HEK293 (cell line): ENCODE measurements at regions not wholly inside any gene's neighbourhood (a gene's known extent, or its start where the extent isn't known, plus 50 kb on each side); places are given as distances from the start of the nearest gene placed in this dataset.

ENCODE experiments used
- CTCF ChIA-PET: fragments of 350-600 bp; formaldehyde crosslinking; extraction: SDS; loops from one replicate; lab custom pipeline; 2021; ENCODE audit warnings: antibody characterized with exemption; lab: Yijun Ruan, JAX
- POLR2A ChIA-PET: fragments of 300-600 bp; formaldehyde crosslinking; extraction: SDS; loops from one replicate; lab custom pipeline; 2020; ENCODE audit warnings: antibody characterized with exemption, inconsistent platforms; lab: Yijun Ruan, JAX
- H3K27ac ChIP-seq: fragments of 200-500 bp; sonication (Bioruptor generic); 2 replicates; pipeline ENCODE4 v1.5.1; 2014; ENCODE audit warnings: low read depth, low read length, control low read depth, inconsistent platforms; ENCODE audit errors: extremely low read depth
- H3K36me3 ChIP-seq, 2 experiments: fragments of 200-500 bp in 1 of 2; sonication (Bioruptor generic) in 1 of 2; 1 replicate in 1 of 2; 2 replicates in 1 of 2; pipeline ENCODE4 v1.5.1; 2014 to 2017; ENCODE audit warnings: inconsistent platforms in 2 of 2, low read length in 2 of 2; ENCODE audit not compliant: control insufficient read depth in 2 of 2, insufficient read depth in 1 of 2
- H3K4me1 ChIP-seq: fragments of 200-500 bp; sonication (Bioruptor generic); 2 replicates; pipeline ENCODE4 v1.5.1; 2014; ENCODE audit warnings: mild to moderate bottlenecking, low read length, inconsistent platforms; ENCODE audit not compliant: control insufficient read depth, insufficient read depth
- H3K4me3 ChIP-seq: 2 replicates; pipeline ENCODE4 v1.5.1; 2011; ENCODE audit warnings: low read depth, mild to moderate bottlenecking, control low read depth, low read length, moderate library complexity
- H3K9me3 ChIP-seq: fragments of 200-500 bp; sonication (Bioruptor generic); 2 replicates; pipeline ENCODE4 v1.5.1; 2014; ENCODE audit warnings: low read depth, low read length, inconsistent platforms; ENCODE audit not compliant: control insufficient read depth, insufficient read depth
- BCL11A ChIP-seq: fragments of 450-650 bp; formaldehyde crosslinking; IDR thresholded peaks from 2 replicates; pipeline ENCODE4 v1.5.1; 2016; ENCODE audit warnings: low read depth, missing biosample characterization, missing genetic modification characterization
- GLI2 ChIP-seq: fragments of 450-650 bp; formaldehyde crosslinking; IDR thresholded peaks from 2 replicates; pipeline ENCODE4; 2017; ENCODE audit warnings: missing biosample characterization, missing genetic modification characterization, low read depth, borderline replicate concordance
- GLI4 ChIP-seq: fragments of 450-650 bp; formaldehyde crosslinking; IDR thresholded peaks from 2 replicates; pipeline ENCODE4 v1.5.1; 2016; ENCODE audit warnings: missing biosample characterization, missing genetic modification characterization
- KLF1 ChIP-seq: fragments of 450-650 bp; formaldehyde crosslinking; IDR thresholded peaks from 2 replicates; pipeline ENCODE4 v1.5.1; 2016; ENCODE audit warnings: missing biosample characterization, missing genetic modification characterization
- KLF10 ChIP-seq: fragments of 450-650 bp; IDR thresholded peaks from 2 replicates; pipeline ENCODE4 v1.5.1; 2018; ENCODE audit warnings: missing biosample characterization, mild to moderate bottlenecking, missing genetic modification characterization
- MYNN ChIP-seq: fragments of 450-650 bp; formaldehyde crosslinking; IDR thresholded peaks from 2 replicates; pipeline ENCODE4 v1.5.1; 2016; ENCODE audit warnings: missing biosample characterization, missing genetic modification characterization, borderline replicate concordance
- SP3 ChIP-seq: fragments of 450-650 bp; formaldehyde crosslinking; IDR thresholded peaks from 2 replicates; pipeline ENCODE4 v1.5.1; 2016; ENCODE audit warnings: missing biosample characterization, missing genetic modification characterization
- TRIM28 ChIP-seq: IDR thresholded peaks from 2 replicates; pipeline ENCODE4 v1.6.1; 2011; ENCODE audit warnings: low read length, control low read depth, borderline replicate concordance
- ZEB2 ChIP-seq: fragments of 450-650 bp; formaldehyde crosslinking; IDR thresholded peaks from 2 replicates; pipeline ENCODE4 v1.5.1; 2016; ENCODE audit warnings: missing biosample characterization, missing genetic modification characterization
- ZFHX2 ChIP-seq: fragments of 450-650 bp; formaldehyde crosslinking; conservative IDR thresholded peaks from 2 replicates; pipeline ENCODE4 v1.5.1; 2016; ENCODE audit warnings: missing biosample characterization, missing genetic modification characterization
- ZNF114 ChIP-seq: fragments of 450-650 bp; formaldehyde crosslinking; IDR thresholded peaks from 2 replicates; pipeline ENCODE4 v1.5.0; 2017; ENCODE audit warnings: missing biosample characterization, missing genetic modification characterization
- ZNF169 ChIP-seq: fragments of 450-650 bp; formaldehyde crosslinking; IDR thresholded peaks from 2 replicates; pipeline ENCODE4 v1.5.1; 2016; ENCODE audit warnings: missing biosample characterization, missing genetic modification characterization
- ZNF274 ChIP-seq, 2 experiments: fragments of 200-500 bp in 1 of 2; fragments of 450-650 bp in 1 of 2; sonication (Bioruptor generic) in 1 of 2; formaldehyde crosslinking in 1 of 2; IDR thresholded peaks; 2 replicates each; pipeline versions ENCODE4 v1.5.1 to v1.6.1; 2014 to 2016; ENCODE audit warnings: borderline replicate concordance in 1 of 2, inconsistent platforms in 1 of 2, low read length in 1 of 2, missing biosample characterization in 1 of 2, missing genetic modification characterization in 1 of 2
- ZNF292 ChIP-seq: fragments of 450-650 bp; formaldehyde crosslinking; IDR thresholded peaks from 2 replicates; pipeline ENCODE4 v1.5.1; 2016; ENCODE audit warnings: low read depth, missing biosample characterization, missing genetic modification characterization, borderline replicate concordance
- ZNF324 ChIP-seq: fragments of 450-650 bp; formaldehyde crosslinking; IDR thresholded peaks from 2 replicates; pipeline ENCODE4 v1.5.1; 2016; ENCODE audit warnings: missing biosample characterization, missing genetic modification characterization
- ZNF354C ChIP-seq: fragments of 450-650 bp; formaldehyde crosslinking; IDR thresholded peaks from 2 replicates; pipeline ENCODE4 v1.5.1; 2016; ENCODE audit warnings: missing biosample characterization, missing genetic modification characterization, low read depth, borderline replicate concordance
- ZNF394 ChIP-seq: fragments of 450-650 bp; formaldehyde crosslinking; IDR thresholded peaks from 2 replicates; pipeline ENCODE4 v1.5.1; 2016; ENCODE audit warnings: missing biosample characterization, missing genetic modification characterization, mild to moderate bottlenecking, moderate library complexity, borderline replicate concordance
- ZNF501 ChIP-seq: fragments of 450-650 bp; formaldehyde crosslinking; IDR thresholded peaks from 2 replicates; pipeline ENCODE4 v1.5.1; 2016; ENCODE audit warnings: missing biosample characterization, missing genetic modification characterization
- ZNF510 ChIP-seq: fragments of 450-650 bp; formaldehyde crosslinking; IDR thresholded peaks from 2 replicates; pipeline ENCODE4 v1.5.1; 2018; ENCODE audit warnings: mild to moderate bottlenecking, missing genetic modification characterization, missing biosample characterization; ENCODE audit not compliant: insufficient replicate concordance
- ZNF837 ChIP-seq: fragments of 450-650 bp; formaldehyde crosslinking; IDR thresholded peaks from 2 replicates; pipeline ENCODE4 v1.5.1; 2016; ENCODE audit warnings: missing biosample characterization, missing genetic modification characterization
- ZNF843 ChIP-seq: fragments of 450-650 bp; formaldehyde crosslinking; IDR thresholded peaks from 2 replicates; pipeline ENCODE4 v1.5.1; 2016; ENCODE audit warnings: missing biosample characterization, missing genetic modification characterization
- TF ChIP-seq, protein P1 (sequence below): fragments of 450-650 bp; formaldehyde crosslinking; IDR thresholded peaks from 2 replicates; pipeline ENCODE4 v1.5.1; 2016; ENCODE audit warnings: missing biosample characterization, missing genetic modification characterization
- TF ChIP-seq, protein P2 (sequence below): fragments of 450-650 bp; formaldehyde crosslinking; IDR thresholded peaks from 2 replicates; pipeline ENCODE4 v1.5.1; 2016; ENCODE audit warnings: missing biosample characterization, missing genetic modification characterization
- TF ChIP-seq, protein P3 (sequence below): fragments of 450-650 bp; formaldehyde crosslinking; IDR thresholded peaks from 2 replicates; pipeline ENCODE4 v1.5.0; 2017; ENCODE audit warnings: missing biosample characterization, missing genetic modification characterization, borderline replicate concordance
- TF ChIP-seq, protein P4 (sequence below): fragments of 450-650 bp; formaldehyde crosslinking; IDR thresholded peaks from 2 replicates; pipeline ENCODE4 v1.5.1; 2017; ENCODE audit warnings: missing biosample characterization, mild to moderate bottlenecking, missing genetic modification characterization, moderate library complexity

DNA sequence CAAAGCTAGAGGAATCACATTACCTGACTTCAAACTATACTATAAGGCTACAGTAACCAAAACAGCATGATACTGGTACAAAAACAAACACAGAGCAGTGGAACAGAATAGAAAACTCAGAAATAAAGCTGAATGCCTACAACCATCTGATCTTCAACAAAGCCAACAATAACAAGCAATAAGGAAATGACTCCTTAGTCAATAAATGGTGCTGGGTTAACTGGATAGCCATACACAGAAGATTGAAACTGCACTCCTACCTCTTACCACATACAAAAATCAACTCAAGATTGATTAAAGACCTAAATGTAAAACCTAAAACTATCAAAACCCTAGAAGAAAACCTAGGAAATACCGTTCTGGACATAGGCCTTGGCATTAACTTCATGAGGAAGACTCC lies 182.6 kb upstream of the CNOT2 start:
- H3K4me3 ChIP-seq, result no peak overlapping the region
- H3K27ac ChIP-seq, result no peak overlapping the region
- no peaks in the 10 kb centered on the region for H3K36me3 ChIP-seq
- H3K9me3 ChIP-seq, result no peaks in the 10 kb centered on the region
- POLR2A ChIA-PET, result no interaction called here
- TF ChIP-seq, protein P1, sequence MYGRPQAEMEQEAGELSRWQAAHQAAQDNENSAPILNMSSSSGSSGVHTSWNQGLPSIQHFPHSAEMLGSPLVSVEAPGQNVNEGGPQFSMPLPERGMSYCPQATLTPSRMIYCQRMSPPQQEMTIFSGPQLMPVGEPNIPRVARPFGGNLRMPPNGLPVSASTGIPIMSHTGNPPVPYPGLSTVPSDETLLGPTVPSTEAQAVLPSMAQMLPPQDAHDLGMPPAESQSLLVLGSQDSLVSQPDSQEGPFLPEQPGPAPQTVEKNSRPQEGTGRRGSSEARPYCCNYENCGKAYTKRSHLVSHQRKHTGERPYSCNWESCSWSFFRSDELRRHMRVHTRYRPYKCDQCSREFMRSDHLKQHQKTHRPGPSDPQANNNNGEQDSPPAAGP (tag by site-specific recombination), result no peak
- no peak for TF ChIP-seq MYNN (tag by site-specific recombination)
- TF ChIP-seq GLI4 (tag by site-specific recombination), result no peak
- TF ChIP-seq ZNF510 (tag by site-specific recombination), result no peak
- TF ChIP-seq ZNF274 (IDR thresholded peaks at IDR 0.05; ENCODE audit: low read length), result no peak
- TF ChIP-seq ZNF274 (tag by site-specific recombination; IDR thresholded peaks at IDR 0.05; ENCODE audit: borderline replicate concordance), result no peak
- no peak for TF ChIP-seq KLF10
- no peak for TF ChIP-seq ZNF169
- no peak for TF ChIP-seq ZEB2 (tag by site-specific recombination)
- TF ChIP-seq ZNF324 (tag by site-specific recombination), result no peak
- TF ChIP-seq, protein P2, sequence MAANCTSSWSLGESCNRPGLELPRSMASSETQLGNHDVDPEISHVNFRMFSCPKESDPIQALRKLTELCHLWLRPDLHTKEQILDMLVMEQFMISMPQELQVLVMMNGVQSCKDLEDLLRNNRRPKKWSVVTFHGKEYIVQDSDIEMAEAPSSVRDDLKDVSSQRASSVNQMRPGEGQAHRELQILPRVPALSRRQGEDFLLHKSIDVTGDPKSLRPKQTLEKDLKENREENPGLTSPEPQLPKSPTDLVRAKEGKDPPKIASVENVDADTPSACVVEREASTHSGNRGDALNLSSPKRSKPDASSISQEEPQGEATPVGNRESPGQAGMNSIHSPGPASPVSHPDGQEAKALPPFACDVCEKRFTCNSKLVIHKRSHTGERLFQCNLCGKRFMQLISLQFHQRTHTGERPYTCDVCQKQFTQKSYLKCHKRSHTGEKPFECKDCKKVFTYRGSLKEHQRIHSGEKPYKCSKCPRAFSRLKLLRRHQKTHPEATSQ, result no peak
- no peak for TF ChIP-seq GLI2
- TF ChIP-seq, protein P3, sequence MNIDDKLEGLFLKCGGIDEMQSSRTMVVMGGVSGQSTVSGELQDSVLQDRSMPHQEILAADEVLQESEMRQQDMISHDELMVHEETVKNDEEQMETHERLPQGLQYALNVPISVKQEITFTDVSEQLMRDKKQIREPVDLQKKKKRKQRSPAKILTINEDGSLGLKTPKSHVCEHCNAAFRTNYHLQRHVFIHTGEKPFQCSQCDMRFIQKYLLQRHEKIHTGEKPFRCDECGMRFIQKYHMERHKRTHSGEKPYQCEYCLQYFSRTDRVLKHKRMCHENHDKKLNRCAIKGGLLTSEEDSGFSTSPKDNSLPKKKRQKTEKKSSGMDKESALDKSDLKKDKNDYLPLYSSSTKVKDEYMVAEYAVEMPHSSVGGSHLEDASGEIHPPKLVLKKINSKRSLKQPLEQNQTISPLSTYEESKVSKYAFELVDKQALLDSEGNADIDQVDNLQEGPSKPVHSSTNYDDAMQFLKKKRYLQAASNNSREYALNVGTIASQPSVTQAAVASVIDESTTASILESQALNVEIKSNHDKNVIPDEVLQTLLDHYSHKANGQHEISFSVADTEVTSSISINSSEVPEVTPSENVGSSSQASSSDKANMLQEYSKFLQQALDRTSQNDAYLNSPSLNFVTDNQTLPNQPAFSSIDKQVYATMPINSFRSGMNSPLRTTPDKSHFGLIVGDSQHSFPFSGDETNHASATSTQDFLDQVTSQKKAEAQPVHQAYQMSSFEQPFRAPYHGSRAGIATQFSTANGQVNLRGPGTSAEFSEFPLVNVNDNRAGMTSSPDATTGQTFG (tag by site-specific recombination), result no peak
- TF ChIP-seq KLF1 (tag by site-specific recombination), result no peak
- H3K4me1 ChIP-seq, result no peaks in the 10 kb centered on the region
- CTCF ChIA-PET, result no interaction called here

DNA sequence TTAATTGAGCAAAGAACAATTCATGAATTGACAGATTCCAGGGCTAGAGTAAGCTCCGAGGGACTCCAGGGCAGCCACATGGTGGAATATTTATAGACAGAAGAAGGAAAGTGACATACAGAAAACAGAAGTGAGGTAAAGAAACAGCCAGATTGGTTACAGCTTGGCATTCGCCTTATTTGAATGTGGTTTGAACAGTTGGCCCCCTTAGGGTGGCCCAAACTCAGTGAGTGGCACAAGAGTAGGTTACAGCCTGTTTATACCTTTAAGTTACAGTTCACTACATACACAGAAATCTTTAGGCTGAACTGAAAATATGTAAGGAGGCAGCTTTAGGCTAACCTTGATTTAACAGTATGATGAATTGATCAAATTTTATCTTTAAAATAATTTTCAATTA lies 174.5 kb upstream of the CNOT2 start:
- H3K27ac ChIP-seq, result no peak overlapping the region
- no peaks in the 10 kb centered on the region for H3K36me3 ChIP-seq
- TF ChIP-seq ZNF501, result no peak
- no peak for TF ChIP-seq ZNF274 (IDR thresholded peaks at IDR 0.05; ENCODE audit: low read length)
- TF ChIP-seq ZNF274 (tag by site-specific recombination; IDR thresholded peaks at IDR 0.05; ENCODE audit: borderline replicate concordance), result no peak
- TF ChIP-seq TRIM28, result no peak
- TF ChIP-seq KLF1 (tag by site-specific recombination), result no peak
- no peak for TF ChIP-seq ZNF843 (tag by site-specific recombination)
- TF ChIP-seq ZNF837, result no peak
- TF ChIP-seq, protein P4, sequence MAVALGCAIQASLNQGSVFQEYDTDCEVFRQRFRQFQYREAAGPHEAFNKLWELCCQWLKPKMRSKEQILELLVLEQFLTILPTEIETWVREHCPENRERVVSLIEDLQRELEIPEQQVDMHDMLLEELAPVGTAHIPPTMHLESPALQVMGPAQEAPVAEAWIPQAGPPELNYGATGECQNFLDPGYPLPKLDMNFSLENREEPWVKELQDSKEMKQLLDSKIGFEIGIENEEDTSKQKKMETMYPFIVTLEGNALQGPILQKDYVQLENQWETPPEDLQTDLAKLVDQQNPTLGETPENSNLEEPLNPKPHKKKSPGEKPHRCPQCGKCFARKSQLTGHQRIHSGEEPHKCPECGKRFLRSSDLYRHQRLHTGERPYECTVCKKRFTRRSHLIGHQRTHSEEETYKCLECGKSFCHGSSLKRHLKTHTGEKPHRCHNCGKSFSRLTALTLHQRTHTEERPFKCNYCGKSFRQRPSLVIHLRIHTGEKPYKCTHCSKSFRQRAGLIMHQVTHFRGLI (tag by site-specific recombination), result no peak
- no peak for TF ChIP-seq ZNF292 (tag by site-specific recombination)
- TF ChIP-seq SP3, result no peak
- TF ChIP-seq ZFHX2, result no peak
- no peak for TF ChIP-seq ZNF394 (tag by site-specific recombination)
- no peak for TF ChIP-seq BCL11A (tag by site-specific recombination)
- TF ChIP-seq ZNF354C, result no peak
- TF ChIP-seq ZNF114 (tag by site-specific recombination), result no peak
- TF ChIP-seq, protein P2, result no peak
- TF ChIP-seq, all 188 proteins: peak for 0
- H3K4me3 ChIP-seq, result no peak overlapping the region
- CTCF ChIA-PET, result no interaction called here
- POLR2A ChIA-PET, result no interaction called here
- H3K4me1 ChIP-seq, result peaks cover 10% of the 10 kb centered on the region; the same call in 1 of the 2 replicates
- H3K9me3 ChIP-seq, result no peaks in the 10 kb centered on the region
